ENCODE measurements at regions not wholly inside any gene's neighbourhood (a gene's known extent, or its start where the extent isn't known, plus 50 kb on each side); places are given as distances from the start of the nearest gene placed in this dataset.

DNA sequence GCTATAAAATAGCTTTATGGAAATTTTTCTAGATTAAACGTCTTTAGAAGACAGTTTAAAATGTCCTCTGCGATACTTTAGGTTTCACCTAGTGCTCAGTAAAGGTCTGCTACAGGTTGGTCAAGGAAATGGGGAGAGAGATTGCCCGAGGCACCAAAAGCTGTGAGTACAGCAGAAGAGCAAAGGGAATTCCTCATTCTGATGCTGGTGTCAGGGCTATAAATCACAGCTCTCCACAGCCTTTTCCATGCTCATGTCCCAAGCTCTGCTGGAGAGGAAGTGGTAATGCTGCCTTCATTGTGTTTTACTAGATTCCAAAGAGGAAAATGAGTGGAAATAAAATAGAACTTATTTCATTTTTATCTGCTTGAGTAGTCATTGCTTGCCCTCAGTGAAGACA lies 2060.4 kb downstream of the ARAP2 start:
- TF ChIP-seq POLR2A (IDR thresholded peaks at IDR 0.05) = no peak
- TF ChIP-seq POLR2AphosphoS5 (IDR thresholded peaks at IDR 0.05) = no peak
- no peak for TF ChIP-seq EP300 (IDR thresholded peaks at IDR 0.05)
